Colon (tissue), 2 donors: ENCODE measurements at regions not wholly inside any gene's neighbourhood (a gene's known extent, or its start where the extent isn't known, plus 50 kb on each side); places are given as distances from the start of the nearest gene placed in this dataset.
"Not testable (repeated sequence)": the region's sequence is repeated elsewhere in the genome, so short reads cannot be mapped to it uniquely, and the experiment has no call there.

ENCODE experiments used
- FAIRE-seq: peaks from 2 replicates; lab custom pipeline; 2012; peaks lifted over from hg19 to GRCh38; lab: Jason Lieb, UNC
- donor health status: control.
- donor health status: control.

DNA sequence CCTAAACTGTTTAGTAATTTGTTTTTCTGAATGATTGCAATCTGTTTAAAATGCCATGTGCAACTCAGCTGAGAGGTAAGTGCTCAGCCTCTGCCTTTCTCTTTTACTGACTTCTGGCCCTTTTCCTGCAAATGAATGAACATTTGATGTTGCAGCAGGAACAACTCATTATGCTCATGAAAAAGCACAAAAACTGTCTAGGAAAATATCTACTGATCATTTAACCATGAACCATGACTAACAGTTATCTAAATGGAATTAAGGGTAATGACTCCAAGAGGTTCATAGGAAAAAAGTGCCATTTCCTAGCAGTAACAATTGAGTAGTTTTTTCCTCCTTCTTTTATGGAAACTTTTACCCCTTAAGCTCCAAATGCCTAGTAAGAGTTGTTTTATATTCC lies 70.6 kb upstream of the ANKH start:
- no peak for FAIRE-seq

DNA sequence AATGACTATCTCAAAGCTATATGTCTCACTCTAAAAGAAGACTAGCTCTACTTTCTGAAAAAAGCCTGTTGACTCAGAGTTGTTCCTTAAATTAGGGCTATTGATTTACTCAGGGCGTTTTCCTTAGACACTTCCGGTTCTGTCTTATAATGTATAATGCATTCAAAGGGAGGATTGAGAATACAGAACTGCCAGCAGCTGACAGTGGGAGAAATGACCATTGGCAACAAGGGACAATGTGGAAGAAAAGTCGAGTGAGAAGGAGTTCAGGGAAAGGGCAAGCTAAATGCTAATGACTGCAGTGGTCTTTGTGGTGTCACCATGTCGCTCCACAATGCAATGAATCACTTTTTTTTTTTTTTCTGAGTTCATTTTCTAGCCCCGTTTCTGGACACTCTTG lies 65.7 kb upstream of the ANKH start:
- FAIRE-seq, result no peak

DNA sequence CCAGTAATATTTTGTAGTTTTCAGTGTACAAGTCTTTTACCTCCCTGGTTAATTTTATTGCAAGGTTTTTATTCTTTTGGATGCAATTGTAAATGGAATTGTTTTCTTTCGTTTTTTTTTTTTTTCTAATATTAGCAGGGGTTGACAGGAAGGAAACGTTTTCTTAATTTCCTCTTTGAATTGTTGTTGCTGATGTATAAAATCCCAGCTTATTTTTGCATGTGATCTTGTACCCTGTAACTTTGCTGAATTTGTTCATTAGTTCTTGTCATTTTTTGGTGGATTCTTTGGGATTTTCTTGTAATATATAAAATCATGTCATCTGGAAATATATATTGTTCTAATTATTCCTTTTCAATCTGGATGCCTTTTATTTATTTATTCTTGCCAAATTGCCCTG lies 65.0 kb upstream of the ANKH start:
- FAIRE-seq, result no peak

DNA sequence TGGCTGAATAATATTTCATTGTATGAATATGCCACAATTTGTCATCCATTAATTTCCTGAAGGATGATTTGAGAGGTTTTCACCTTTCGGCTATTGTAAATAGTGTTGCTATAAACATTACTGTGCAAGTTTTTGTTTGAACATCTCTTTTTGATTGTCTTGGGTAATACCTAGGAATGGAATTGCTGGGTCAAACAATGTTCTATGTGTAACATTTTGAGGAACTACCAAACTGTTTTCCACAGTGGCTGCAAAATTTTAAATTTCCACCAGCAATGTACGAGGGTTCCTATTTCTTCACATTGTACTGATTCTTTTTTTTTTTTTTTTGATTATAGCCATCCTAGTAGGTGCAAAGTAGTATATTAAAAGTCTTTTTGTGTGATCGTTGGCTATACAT lies 63.8 kb upstream of the ANKH start:
- no peak for FAIRE-seq

DNA sequence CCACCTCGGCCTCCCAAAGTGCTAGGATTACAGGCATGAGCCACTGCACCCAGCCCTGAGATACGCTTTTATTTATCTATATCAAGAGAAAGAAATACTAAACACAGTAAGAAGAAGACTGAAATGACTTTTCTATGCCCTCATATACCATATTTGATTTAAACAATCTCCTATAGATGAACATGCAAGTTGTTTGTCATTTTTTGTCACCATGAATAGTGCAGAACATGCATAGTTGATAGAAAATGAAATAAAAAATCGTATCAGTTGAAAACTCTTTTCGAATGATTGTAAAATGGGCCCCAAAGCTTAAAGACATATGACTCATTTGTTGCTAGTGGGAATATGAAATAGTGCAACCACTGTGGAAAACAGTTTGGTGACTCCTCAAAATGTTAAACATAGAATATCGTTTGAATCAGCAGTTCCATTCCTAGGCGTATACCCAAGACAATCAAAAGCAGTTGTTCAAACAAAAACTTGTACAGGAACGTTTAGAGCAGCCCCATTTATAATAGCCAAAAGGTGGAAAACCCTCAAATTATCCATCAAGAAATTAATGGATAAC lies 61.4 kb upstream of the ANKH start:
- no peak for FAIRE-seq

DNA sequence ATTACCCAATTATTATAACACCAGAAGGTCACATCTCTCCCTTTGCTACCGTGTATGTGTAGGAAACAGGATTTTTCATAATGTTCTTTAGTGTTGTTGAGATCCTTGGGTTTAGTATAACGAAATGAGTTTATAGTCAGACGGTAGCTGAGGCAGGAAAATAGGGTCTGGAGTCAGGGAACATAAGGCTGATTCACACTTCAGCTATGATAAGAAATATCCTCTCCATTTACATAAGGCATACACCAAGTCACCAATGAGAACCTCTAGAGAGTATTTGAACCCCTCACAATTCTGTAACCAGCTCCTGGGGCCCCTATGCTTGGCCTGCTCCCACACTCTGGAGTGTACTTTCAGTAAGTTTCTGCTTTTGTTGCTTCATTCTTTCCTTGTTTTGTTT lies 58.9 kb upstream of the ANKH start:
- FAIRE-seq, result no peak

DNA sequence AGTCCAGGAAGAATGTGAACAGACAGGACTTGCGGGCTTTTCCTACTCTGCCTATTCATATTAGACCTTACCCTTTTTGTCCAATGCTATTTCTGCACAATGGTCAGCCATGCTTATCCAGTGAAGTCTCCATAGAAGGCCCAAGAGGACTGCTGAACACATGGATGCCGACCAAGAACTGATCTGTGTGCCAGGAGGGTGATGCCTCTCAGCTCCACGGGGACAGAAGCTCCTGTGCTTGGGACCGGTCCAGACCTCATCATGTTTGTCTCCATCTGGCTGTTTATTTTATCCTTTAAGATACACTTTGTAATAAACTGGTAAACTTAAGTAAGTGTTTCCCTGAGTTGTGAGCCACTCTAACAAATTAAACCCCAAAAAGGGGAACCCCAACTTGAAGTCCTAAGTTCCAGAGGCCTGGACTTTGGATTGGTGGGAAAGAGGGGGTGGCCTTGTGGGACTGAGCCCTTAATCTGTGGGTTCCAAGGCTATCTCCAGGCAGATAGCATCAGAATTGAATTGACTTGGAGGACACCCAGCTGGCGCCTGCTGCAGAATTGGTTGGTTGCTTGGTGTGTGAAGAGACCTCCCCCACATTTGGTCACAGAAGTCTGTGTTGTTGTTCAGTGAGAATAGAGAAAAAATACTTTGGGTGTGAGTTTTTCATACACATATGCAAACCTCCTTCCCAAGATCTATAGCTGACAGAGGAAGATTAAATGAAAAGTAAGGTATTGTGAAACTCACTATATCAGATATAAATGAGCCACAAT lies 57.9 kb upstream of the ANKH start:
- FAIRE-seq, result no peak

DNA sequence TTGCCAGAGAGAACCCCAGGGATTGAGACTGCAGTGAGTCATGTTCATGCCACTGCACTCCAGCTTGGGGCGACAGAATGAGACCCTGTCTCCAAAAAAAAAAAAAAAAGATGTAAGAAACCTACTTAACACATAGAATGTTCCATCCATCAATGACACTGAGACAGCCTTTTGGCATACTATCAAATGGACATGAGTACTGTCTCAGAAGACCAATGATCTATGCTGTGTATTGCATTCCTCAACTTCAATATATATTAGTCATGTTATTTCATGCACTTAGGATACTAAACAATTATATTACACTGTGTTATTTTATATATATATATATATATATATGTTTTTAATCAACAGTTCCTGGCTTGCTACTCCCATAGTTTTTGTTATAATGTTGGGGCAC lies 57.1 kb upstream of the ANKH start:
- no peak for FAIRE-seq

DNA sequence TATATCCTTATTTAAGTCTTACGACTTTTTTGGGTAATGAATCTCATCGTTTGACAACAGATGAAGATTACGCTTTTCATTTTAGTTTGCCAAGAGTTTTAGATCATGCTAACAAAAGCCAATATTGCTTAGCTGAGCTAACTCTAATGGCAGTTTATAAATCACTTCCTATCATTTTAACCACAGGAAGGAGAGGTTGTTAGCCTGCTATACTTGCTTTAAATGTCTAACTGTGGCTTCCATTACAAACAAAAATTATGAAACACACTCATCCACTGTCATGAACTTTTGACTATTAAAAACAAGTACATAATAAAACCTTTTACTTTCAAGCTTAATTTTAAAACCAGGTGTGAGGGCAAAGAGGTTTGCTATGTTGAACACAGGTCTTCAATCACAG lies 53.7 kb upstream of the ANKH start:
- FAIRE-seq, result no peak

DNA sequence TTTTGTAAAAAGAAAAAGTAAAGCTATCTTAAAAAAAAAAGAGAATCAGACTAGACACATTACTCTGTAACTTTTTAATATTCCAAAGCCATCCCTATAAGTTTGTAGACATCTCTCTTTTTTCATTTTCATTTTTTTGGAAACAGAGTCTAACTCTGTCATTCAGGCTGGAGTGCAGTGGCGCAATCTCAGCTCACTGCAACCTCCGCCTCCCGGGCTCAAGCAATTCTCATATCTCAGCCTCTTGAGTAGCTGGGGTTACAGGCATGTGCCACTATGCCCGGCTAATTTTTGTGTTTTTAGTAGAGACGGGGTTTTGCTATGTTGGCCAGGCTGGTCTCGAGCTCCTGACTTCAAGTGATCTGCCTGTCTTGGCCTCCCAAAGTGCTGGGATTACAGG lies 51.4 kb upstream of the ANKH start:
- FAIRE-seq, result not testable (repeated sequence)

DNA sequence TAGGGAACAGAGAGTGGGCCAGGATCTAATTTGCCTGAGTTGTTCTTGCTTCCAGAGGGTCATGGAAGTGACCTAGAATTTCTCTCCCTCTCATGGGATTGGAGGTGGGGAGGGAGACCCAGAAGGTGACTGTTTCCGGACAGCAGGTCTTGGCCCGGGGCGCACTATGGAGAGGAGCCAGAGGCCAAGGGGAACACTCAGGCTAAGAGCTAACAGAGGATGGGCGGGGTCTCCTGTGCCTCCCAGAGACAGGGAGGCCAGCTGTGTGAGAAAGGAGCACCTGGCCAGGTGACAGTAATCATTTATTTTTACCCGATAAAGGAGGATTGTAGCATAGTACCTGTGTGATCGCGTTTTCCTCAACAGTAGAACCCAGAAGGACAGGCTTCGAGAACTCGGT lies 50.9 kb upstream of the ANKH start:
- FAIRE-seq, result no peak
